Left colon (tissue), 2 donors: ENCODE measurements at regions not wholly inside any gene's neighbourhood (a gene's known extent, or its start where the extent isn't known, plus 50 kb on each side); places are given as distances from the start of the nearest gene placed in this dataset.
"Not testable (repeated sequence)": the region's sequence is repeated elsewhere in the genome, so short reads cannot be mapped to it uniquely, and the experiment has no call there.

Experiments
- ATAC-seq: fragments of 200-7000 bp; cut with Tn5 transposase; one replicate; pipeline ENCODE4 v1.9.1; 2020; ENCODE audit warnings: mild to moderate bottlenecking, moderate library complexity
- DNase-seq, 2 donors: peaks; one replicate each; pipeline ENCODE4 v3.0.0-alpha.2; 2020
- intact Hi-C, 2 donors: fragments of 100-400 bp; cut with DNase I in 1 of 2; cut with micrococcal nuclease in 1 of 2; formaldehyde crosslinking; loops; one replicate each; pipeline versions ENCODE4 v1.11.2 to v1.14.0; 2022; cut with DNase I, micrococcal nuclease
- donor health status: DM: no; HTN: no; CAD: no.
- donor health status: DM: yes; HTN: yes; CAD: no.

DNA sequence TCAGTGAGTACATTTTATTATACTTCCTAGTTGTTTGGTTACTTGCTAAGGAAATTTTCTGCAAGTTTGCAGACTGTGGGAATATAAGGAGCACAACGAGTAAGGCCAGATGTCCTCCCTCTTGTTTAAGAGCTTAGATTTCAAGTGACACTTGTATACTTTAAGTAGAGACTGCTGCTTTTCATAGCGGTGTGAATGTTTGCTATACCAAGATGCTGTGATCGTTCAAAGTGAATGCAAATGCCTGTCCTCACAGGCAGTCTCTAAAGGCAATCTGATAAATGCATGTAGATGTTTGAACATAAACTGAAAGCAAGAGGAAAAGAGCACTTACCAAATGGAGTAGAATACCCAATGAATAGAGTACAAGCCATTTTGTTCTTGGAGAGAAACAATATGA lies 226.4 kb downstream of the NRIP1 start:
- DNase-seq, result no peak
- intact Hi-C loops, result no loop called here
- no peak for ATAC-seq

DNA sequence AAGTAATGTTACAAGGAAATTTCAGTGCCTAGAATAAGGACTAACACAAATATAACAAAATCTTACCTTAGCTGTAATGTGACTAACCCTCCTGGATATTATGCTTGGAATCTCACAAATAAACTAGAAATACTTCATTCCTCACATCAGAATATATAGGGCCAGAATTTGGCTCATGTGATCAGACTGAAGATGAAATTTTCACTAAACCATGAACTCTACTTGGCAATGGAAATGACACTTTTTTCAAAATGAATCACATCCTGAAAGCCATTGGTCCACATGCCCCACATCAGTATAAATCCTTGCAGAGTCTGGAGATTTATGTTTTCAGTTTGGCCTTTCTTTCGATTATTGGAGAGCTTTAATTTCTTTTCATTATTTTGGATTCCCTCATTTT lies 227.8 kb downstream of the NRIP1 start:
- no peak for DNase-seq
- no peak for ATAC-seq
- intact Hi-C loops, result no loop called here

DNA sequence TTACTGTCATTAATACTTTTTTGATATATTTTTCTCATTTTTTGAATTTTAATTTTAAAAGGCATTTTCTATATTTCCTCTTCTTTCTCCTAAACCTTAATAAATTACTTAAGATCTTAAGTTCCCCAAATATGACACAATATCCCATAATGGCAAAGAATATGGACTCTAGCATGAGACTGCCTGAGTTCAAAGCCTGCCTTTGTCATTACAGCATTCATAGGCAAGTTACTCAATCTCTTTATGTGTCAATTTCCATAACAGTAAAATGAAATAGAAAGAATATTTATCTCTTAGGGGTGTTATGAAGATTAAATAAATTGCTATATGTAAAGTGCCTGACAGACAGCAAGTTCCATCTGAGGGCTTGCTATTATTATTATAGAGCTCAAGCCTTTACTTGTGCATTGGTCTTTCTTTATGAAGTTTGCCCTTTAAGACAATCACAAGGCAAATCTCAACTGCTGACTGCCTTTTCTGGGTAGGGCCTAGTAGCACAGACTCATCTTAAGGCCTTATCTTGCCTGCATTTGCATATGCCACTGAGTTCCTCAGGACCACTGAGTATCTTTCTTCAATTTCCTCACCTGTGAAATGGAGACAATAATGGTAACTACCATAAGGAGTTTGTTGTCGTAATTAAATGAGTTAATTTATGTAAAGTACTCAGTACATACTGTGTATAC lies 231.0 kb downstream of the NRIP1 start:
- intact Hi-C loops, result no loop called here
- ATAC-seq (no peak), DNase-seq (no peak)

DNA sequence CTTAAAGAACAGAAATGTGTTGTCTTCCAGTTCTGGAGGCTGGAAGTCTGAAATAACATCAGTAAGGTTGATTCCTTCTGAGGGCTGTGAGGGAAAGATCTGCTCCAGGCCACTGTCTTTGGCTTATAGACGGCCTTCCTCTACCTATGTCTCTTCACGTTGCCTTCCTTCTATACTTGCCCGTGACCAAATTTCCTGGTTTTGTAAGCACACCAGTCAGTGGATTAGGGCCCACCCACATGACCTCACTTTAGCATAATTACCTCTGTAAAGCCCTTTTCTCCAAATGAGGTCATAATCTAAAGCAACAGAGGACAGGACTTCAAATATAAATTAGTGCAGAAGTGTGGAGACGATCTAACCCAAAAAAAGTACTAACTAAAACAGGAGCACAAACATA lies 231.6 kb downstream of the NRIP1 start:
- intact Hi-C loops, result no loop called here
- DNase-seq (no peak), ATAC-seq (no peak)

DNA sequence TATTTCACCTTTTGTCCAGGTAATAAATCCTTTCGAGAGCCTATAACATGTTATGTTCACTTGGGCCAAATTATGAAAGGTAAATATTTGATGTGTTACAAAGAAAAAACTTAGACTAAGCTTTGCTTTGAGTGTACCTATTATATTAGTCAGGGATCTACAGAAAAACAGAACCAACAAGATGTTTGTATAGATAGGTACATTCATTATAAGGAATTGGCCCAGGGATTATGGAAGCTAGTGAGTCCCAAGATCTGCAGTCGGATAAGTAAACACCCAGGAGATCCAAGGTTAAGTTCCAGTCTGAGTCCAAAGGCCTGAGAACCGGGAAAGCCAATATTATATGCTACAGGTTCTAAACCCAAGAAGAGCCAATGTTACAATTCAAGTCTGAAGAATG lies 234.5 kb downstream of the NRIP1 start:
- no peak for DNase-seq
- ATAC-seq, result peak; percentile 51

DNA sequence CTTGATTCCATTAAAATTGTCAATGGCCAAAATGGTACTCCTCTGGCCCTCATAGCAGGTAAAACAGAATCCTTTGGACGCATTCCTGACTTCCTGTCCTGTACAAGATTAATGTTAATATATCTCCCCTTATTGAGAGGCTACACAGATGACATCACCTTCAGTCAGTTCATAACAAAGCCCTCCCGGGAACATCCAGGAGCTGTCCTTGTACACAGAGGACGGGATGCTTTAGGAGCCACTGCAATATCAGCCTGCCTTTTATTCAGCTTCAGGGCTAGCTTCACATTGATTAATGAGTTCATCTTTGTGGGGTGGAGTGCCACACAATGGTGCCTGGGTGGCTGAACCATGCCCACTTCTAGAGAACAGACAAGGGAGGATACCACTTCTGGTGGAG lies 235.1 kb downstream of the NRIP1 start:
- ATAC-seq, result no peak
- intact Hi-C loops, result no loop called here
- no peak for DNase-seq

More for the DNA sequence above, 234.5 kb downstream of the NRIP1 start:
- intact Hi-C loops, result no loop called here

DNA sequence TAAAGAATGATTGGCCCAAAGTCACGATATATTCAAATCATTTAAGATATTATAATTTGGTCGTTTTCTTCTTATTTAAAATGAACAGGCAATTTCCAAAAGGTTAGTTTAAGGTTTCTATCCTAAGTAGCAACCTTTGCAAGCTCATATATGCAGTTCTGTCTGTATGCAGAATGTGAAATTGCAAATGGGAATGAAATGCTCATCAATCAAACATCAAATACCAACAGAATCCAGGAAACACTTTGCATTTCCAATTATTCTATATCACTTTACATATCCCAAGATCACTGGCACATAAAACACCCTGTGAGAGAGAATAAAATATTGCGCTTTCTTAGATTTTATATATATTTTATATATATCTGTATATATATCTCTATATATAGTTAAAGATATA lies 237.3 kb downstream of the NRIP1 start:
- intact Hi-C loops, result no loop called here
- DNase-seq (no peak), ATAC-seq (no peak)

DNA sequence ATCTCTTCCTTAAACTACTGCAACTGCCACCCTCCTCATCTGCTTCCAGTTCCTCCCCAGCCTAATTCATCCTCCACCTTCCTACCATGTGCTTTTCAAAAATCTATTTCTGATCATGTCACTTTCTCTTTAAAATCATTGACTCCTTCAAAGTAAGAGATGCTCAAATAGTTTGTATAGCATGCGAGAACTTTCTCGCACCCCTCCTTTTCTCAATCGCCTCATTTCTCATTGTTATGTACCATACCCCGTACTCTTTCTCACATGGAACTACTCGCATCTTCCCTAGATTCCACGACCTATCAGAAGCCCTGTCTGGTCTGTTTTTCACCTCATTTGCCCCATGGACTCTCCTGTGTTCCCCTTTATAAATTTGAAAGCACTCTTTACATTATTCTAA lies 238.2 kb downstream of the NRIP1 start:
- DNase-seq, result no peak
- no peak for ATAC-seq
- intact Hi-C loops, result no loop called here

DNA sequence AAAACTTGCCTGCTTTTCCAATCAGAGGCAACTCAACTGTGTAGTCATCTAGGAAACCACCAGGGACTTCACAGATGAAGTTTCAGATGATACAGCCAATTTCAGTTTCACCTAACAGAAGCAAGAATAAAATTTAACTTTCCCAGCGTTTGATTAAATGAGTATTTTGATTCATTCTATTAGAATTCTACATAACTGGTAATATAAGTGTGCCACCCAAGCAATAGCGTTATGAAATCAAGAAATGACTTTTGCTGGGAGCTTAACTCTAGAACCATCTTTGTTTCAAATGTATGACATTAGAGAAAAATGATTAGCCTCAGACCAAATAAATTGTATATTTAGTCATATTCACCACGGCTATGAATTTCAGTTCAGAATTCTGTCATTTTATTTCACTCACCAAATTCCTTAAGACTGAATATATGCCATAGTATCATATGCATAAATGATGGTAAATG lies 239.3 kb downstream of the NRIP1 start:
- DNase-seq (no peak), ATAC-seq (no peak)
- intact Hi-C loops, result no loop called here

DNA sequence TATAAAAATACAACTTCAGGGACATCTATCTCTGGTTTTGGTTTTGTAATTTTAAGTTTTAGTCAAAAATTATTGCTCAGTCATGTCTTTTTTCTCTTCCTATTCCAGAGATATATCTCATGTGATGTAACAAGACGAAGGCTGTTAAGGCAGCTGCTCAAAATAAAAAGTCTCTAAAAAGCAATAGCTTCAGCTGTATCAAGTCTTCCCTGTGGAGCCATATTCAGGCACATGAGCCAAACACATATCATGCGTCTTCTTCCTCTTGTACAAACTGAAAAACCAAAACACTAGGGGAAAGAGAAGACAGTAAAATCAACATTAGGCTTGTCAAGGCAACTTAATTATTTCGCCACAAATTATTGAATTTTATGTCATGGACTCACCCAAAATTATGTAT lies 240.7 kb downstream of the NRIP1 start:
- no peak for ATAC-seq
- DNase-seq, result no peak
- intact Hi-C loops, result no loop called here

DNA sequence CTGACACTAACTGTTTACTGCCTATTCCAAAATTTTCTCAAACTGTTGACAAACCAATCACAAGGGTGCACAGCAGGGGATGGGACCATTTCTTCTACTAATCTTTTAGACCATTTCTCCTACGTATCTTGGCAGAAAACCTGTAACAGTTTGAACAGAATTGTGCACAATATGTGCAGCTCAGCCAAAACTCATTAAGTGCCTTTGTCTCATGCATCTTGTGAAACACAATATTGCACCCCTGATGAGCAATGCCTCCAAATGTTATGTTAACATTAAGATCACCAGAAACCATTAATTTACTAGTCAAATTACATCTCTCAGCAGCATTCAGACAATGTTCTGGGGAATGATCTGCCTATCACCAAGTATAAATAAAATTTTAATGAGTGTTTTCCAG lies 247.5 kb downstream of the NRIP1 start:
- intact Hi-C loops, result no loop called here
- ATAC-seq (no peak), DNase-seq (no peak)

DNA sequence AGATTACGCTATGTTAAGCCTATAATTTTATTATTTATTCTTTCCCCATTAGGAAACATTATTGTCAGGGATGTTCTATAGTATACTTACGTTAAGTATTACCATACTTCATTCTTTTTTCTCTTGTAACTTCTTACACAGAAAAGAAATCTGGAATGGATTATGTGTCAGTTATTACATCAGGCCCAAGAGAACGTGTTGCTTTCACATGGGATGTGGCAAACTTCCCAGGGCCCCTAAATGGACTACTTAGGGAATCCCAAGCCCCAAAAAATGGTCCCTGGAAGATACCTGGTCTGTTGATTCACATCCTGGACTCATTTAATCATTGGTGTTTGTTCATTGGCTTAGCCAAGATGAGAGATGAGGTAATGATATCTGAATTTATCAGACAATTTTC lies 249.8 kb downstream of the NRIP1 start:
- no peak for ATAC-seq
- intact Hi-C loops, result no loop called here
- DNase-seq, result no peak

DNA sequence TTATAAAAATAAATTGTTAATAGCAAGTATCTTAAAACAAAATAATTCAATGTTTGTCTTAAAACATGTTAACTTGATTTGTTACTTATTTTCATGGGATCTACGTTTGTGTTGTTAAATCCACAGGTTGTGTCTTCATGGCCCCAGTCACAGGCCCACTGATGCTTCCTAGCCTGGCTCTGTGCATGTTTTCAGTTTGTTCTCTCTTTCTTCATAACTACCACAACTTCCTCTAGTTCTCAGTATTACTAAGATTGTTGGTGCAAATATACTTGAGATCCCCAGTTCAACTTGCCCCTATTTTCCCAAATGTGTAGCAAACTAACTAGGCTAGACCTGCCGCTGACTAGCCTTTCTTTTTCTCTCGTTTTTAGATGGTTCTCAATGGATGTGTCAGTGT lies 250.5 kb downstream of the NRIP1 start:
- intact Hi-C loops, result no loop called here
- DNase-seq, result no peak
- no peak for ATAC-seq

DNA sequence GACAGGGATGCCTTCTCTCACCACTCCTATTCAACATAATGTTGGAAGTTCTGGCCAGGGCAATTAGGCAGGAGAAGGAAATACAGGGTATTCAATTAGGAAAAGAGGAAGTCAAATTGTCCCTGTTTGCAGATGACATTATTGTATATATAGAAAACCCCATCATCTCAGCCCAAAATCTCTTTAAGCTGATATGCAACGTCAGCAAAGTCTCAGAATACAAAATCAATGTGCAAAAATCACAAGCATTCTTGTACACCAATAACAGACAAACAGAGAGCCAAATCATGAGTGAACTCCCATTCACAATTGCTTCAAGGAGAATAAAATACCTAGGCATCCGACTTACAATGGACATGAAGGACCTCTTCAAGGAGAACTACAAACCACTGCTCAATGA lies 258.1 kb upstream of the SAMSN1 start:
- DNase-seq, ATAC-seq, intact Hi-C loops: not testable (repeated sequence)

DNA sequence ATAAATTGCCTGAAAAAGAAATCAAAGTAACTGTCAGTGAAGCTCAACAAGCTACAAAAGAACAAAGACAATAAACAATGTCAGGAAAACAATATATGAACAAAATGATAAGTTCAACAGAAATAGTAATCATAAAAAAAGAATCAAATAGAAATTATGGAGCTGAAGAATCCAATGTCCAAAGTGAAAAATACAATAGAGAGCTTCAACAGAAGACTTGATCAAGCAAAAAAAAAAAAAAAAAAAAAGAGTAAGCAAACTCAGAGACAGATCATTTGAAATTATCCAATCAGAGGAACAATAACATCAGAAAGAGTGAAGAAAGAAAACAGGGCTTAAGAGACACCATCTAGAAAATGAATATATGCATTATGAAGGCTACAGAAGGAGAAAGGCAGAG lies 251.4 kb upstream of the SAMSN1 start:
- no peak for DNase-seq
- intact Hi-C loops, result no loop called here
- ATAC-seq, result no peak

DNA sequence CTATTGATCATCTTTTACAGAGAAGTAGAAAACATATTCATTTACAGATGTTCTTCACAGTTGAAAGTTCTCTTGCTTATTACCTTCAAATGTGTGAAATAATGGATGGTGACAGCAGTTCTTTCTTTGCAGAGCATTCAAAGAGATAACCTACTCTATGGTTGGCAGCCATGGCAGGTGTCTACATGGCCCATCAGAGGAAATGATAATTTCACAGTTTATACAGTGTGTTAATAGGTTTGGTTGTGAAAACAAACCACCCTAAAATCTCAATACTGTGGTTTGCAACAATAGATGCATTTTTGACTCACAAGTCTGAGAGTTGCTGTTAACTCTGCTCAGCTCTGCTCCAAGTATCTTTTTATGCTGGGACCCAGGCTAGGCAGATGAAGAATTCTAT lies 241.2 kb upstream of the SAMSN1 start:
- ATAC-seq, result no peak
- no peak for DNase-seq

DNA sequence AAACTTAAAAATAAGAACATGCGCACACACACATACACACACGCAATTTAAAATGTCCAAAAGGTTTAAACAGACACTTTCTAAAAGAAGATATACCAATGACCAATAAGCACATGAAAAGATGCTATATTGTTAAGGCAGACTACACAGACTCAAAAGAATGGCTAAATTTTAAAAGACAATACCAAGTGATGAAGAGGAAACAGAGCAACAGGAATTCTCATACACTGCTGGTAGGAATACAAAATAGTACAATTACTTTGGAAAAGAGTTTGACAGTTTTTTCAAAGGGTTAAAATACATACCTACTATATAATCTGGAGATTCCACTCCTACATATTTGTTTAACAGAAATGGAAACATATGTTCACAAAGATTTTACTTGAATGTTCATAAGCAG lies 239.6 kb upstream of the SAMSN1 start:
- DNase-seq (no peak), ATAC-seq (no peak)
- intact Hi-C loops, result no loop called here

More for the DNA sequence above, 241.2 kb upstream of the SAMSN1 start:
- intact Hi-C loops, result no loop called here

DNA sequence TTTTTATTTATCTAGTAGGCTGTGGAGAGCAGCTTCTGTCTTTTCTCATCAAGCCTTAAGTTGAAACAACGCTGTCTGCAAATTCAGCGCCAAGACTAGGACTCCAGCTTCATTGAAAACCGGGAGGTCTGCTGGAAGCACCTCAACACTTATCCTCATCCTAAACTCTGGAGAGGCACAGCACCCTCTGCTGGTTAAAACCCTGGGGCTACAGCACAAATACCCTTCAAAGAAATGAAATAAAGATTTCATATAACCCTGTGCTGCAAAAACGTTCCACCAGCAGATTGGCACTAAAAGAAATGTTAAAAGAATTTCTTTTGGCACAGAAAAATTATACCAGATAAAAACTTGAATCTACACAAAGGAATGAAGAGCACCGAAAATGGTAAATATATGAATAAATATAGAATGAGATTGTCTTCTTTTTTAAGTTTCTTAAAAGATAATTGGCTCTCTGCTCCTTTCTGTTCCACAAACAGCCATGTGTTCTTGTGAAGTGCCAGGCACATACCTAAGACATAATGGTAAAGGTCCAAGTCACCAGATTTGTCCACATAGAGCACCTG lies 227.7 kb upstream of the SAMSN1 start:
- DNase-seq, result peak; percentile 50 to 87
- intact Hi-C loops, result loop anchor here in 1 of 2 donors (10.0 kb wide), 1 partner anchor 59 kb away; no protein-coding TSS in a partner anchor
- peak; percentile 91 for ATAC-seq

DNA sequence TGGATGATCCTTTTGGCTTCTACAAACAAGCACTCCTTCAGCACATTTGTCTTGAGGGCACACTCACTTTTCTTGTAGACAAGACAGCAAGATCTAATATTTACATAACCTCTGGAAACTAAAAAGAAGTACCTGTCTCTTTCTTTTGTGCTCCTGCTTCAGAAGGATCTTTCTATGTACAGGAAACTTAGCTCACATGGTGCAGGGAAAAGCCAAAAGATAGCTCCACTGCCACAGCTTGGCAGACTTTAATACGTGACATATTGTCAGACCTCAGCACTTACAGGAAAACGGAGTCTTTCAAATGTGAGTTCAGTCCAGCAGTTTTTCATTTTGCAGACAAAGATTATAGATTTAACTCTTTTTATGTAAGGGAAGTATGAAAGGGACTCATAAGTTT lies 225.5 kb upstream of the SAMSN1 start:
- DNase-seq, result no peak
- intact Hi-C loops, result loop anchor here in 1 of 2 donors (10.0 kb wide), 1 partner anchor 57 kb away; no protein-coding TSS in a partner anchor
- no peak for ATAC-seq

DNA sequence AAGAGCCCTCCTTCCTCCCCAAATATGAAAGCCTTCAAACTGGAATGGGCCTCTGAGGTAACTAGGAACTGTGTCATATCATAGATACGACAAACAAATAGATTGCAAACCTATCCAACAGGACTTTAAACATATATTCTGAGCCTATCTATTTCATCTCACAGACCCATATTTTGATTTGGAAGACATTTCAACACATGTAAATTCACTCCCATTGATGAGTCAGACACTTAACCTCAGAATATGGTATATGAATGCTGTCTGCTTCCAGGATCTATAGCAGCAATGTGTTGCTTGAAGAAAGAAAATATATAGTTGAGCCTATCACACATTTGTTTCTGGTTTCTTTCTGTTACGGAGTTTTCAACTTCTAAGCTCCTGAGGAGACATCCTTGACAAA lies 221.9 kb upstream of the SAMSN1 start:
- intact Hi-C loops, result no loop called here
- no peak for ATAC-seq
- DNase-seq, result no peak
